ENCODE measurements at regions not wholly inside any gene's neighbourhood (a gene's known extent, or its start where the extent isn't known, plus 50 kb on each side); places are given as distances from the start of the nearest gene placed in this dataset.
"Not testable (repeated sequence)": the region's sequence is repeated elsewhere in the genome, so short reads cannot be mapped to it uniquely, and the experiment has no call there.

GRCh38 chr12:75634244-75635222 lies 123.1 kb upstream of the KRR1 start:
- DNase-seq: no peak

GRCh38 chr12:75633789-75634188 lies 122.4 kb upstream of the KRR1 start:
- DNase-seq: no peak

DNA sequence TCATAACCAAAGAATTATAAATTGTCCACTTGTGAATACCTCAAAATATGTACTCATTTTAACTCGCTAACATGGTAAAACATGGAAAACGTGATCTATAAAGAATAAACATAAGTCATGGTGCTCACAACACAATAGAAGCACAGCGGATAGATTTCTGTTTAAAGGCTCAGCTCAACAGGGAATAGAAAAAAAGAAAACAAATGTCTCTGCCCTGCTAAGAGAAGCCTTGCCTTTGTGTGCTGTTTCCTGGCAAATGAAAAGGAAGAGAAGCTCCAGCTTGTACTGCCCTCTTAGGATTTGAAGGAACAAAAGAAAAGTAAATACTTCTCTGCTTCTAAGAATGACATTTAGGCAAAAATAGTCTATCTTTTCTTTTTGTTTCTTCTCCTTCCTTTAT lies 121.0 kb upstream of the KRR1 start:
- no peak for DNase-seq

GRCh38 chr12:75631831-75632230 lies 120.4 kb upstream of the KRR1 start:
- no peak for DNase-seq

- DNase-seq: no peak
Observed at GRCh38 chr12:75630091-75630490, 118.7 kb upstream of the KRR1 start.

- no peak for DNase-seq
Observed at GRCh38 chr12:75628916-75629315, 117.5 kb upstream of the KRR1 start.

DNA sequence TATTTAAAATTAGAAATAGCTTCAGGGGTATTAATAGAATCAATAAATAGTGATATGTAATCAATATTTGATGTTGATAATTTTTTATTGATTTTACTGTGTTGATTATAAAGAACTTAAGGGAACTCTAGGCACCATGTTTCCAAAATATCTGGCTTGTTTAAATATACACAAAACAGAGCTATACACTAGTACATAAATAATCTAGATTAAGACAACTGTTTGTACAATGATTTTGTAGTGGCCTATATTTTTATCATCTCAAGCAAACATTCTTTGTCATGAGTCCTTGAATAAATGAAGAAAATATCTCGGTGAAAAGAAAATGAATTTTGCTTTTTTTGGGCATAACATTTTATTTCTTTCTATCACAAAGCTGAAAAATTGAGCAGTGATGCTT lies 117.1 kb upstream of the KRR1 start:
- no peak for DNase-seq

GRCh38 chr12:75623631-75624154 lies 112.3 kb upstream of the KRR1 start:
- no peak for DNase-seq

DNA sequence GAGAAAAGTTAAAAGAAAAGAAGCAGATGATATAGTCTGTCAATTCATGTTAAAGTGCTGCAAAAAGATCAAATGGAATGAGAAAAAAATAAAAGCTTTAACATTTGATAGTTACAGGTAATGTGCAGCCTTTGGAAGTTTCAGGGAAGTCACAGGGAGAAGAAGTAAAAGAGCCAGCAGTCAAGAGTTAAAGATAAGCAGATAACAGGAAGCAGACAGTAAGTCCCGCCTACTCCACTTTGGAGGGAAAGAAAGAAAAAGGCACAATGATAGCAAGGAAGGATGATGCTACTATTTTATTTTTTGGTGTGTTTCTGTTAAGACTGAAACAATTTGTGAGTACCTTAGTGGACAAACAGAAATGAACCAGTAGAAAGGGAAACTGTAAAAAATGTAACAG lies 111.1 kb upstream of the KRR1 start:
- no peak for DNase-seq

DNA sequence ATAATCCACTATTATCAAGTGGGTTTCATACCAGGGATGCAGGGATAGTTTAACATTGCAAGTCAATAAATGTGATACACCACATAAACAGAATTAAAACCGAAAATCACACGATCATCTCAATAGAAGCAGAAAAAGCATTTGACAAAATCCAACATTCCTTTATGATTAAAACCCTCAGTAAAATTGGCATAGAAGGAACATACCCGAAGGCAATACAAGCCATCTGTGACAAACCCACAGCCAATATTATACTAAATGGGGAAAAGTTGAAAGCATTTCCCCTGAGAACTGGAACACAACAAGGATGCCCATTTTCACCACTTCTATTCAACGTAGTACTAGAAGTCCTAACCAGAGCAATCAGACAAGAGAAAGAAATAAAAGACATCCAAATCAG lies 103.0 kb upstream of the KRR1 start:
- not testable (repeated sequence) for DNase-seq

- DNase-seq: no peak
Observed at GRCh38 chr12:75613981-75614380, 102.6 kb upstream of the KRR1 start.

GRCh38 chr12:75611041-75611440 lies 99.6 kb upstream of the KRR1 start:
- no peak for DNase-seq

- DNase-seq: no peak
Observed at GRCh38 chr12:75606956-75607355, 95.5 kb upstream of the KRR1 start.

- DNase-seq: no peak
Observed at GRCh38 chr12:75606151-75606550, 94.7 kb upstream of the KRR1 start.

DNA sequence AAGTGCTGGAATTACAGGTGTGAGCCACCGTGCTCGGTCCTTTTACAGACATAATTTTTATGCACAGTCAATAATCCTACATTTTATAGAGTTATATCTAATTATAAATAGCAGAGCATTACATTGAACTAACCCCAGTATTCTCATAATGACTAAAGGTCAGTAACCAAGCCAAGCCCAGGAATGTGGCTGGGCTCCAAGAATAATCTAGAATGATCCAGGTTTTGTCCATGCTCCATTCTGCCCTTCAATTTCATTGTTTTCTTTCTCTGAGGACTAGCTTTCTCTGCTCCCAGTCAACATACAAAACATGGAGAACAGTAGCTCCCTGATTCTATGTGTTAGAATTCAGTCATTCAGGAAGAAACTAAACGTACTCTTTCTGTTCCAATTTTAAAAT lies 92.1 kb upstream of the KRR1 start:
- DNase-seq: no peak

- DNase-seq: no peak
Observed at GRCh38 chr12:75602106-75602505, 90.7 kb upstream of the KRR1 start.

DNA sequence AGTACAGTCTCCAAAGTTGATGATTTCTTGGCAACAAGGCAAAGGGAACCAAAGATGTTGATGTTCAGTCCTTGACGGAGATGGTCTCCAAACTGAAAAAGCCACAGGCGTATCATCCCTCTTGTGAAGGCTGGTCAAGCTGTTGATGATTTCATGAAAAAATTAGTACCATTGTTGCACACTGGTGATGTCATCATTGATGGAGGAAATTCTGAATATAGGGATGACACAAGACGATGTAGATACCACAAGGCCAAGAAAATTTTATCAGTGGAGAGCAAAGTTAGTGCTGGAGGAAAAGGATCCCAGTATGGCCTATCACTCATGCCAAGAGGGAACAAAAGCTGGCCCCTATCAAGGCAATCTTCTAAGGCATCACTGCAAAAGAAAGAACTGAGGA lies 88.7 kb upstream of the KRR1 start:
- no peak for DNase-seq

DNA sequence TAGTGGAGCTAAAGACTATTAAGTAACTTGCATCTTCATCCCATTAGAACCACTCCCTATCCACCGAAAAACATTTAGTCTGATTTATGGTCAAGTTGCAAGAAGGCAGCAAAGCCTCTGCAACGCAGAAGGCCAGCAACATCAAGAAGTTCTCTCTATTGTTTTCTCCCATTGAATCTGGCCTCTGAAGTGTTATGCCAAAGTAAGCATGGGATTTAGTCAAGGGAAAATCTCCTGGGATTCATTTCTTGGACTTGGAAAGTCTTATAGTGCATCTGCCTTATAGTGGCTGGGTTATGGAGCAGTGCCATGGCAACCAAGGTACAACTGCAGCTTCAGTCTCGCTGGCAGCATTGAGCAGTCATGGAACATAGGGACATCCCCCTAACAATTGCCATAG lies 87.7 kb upstream of the KRR1 start:
- no peak for DNase-seq

- DNase-seq: no peak
Observed at GRCh38 chr12:75596406-75596805, 85.0 kb upstream of the KRR1 start.

- no peak for DNase-seq
Observed at GRCh38 chr12:75592638-75593335, 81.4 kb upstream of the KRR1 start.

DNA sequence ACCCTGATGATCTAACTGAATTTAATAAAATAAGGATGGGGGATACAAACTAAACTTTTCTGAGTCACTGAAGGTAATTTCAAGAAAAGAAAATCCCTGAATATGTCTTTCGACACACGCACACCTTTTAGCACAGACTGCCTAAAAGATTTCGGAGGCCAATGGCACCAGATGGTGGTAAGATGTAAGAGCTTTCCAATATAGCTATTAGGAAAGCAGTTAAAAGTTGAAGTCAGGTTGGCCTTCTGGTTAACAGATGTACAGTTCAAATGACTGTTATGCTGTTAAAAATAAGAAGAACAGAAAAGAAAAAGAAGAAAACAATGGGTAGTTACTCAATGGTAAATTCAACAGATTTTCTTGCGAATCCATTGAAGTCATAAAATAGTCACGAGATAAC lies 80.7 kb upstream of the KRR1 start:
- no peak for DNase-seq

DNA sequence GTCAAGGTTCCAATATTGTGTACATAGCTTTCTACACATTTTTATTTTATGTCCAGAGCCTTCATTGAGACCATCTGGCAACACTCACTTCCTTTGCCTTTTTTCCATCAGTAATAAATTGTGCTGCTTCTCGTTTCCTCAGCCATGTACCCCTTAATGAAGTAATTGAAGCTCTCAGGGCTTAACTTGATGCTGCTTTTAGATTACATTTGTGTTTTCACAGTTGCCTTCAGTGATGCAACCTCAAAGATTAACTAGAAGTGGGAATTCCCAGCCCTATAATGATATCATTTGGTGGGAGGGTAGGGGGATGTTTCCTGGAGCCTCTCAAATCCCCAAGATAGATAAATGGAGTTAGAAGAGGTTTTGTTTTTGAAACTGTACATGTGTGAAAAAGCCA lies 80.2 kb upstream of the KRR1 start:
- DNase-seq: no peak

GRCh38 chr12:75589801-75590200 lies 78.4 kb upstream of the KRR1 start:
- no peak for DNase-seq

Data from stimulated activated CD8-positive, alpha-beta memory T cell treated with anti-CD3 and anti-CD28 coated beads, Interleukin-4, amount 100 ng/mL, for 48 hours (primary cell).